ENCODE measurements at regions not wholly inside any gene's neighbourhood (a gene's known extent, or its start where the extent isn't known, plus 50 kb on each side); places are given as distances from the start of the nearest gene placed in this dataset.

DNA sequence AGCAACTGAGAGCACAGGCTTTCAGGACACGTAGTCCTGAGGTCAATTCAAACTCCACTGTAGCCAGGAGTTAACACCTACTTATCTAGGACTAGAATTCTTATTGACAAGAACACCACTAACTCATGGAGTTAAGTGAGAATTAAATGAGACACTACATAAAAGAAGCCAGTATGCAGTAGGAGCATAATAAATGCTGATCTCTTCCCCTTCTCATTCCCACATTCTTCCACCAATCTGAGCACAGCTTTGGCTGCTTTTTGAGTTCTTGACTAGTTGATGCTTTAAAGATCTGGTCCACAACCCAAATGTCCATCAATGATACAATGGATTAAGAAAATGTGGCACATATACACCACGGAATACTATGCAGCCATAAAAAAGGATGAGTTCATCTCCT, 55.2 kb downstream of the TTC32 start:
- Histone ChIP-seq H3K36me3 (ENCODE audit: insufficient read depth, low read length) (no peaks in the 10 kb centered on the region), H3K79me2 (ENCODE audit: control insufficient read depth, insufficient read depth, low read length, unreplicated experiment) (no peaks in the 10 kb centered on the region), H3K4me3 (ENCODE audit: low read depth, low read length) (no peak overlapping the region), H3K27ac (ENCODE audit: low read depth, low read length) (no peak overlapping the region), H3K4me1 (ENCODE audit: control insufficient read depth, insufficient read depth, low read length, unreplicated experiment) (no peaks in the 10 kb centered on the region), H3K27me3 (ENCODE audit: insufficient read depth, low read length) (peaks cover 36% of the 10 kb centered on the region), H2AFZ (ENCODE audit: low read length, unreplicated experiment) (no peak overlapping the region)

DNA sequence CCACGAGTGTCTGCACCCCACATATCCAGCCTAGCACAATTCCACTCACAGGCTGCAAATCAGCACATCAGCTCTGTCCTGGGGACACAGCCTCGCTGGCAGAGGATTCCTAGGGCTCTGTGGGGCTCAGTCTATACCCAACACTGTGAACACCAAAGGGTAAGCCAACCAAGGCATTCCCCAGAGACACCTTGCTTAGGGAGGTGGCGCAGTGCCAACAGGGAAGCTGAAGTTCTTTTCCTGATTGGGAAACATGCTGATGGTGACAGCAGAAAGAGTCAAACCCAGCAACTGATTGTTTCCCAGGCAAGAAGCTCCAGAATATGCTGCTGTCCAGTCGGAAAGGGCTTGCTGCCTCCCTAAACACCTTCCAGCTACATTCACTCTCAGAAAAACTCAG, 55.8 kb downstream of the TTC32 start:
- H3K4me3 ChIP-seq (ENCODE audit: low read depth, low read length): no peak overlapping the region
- no peak overlapping the region for H3K27ac ChIP-seq (ENCODE audit: low read depth, low read length)
- H2AFZ ChIP-seq (ENCODE audit: low read length, unreplicated experiment): no peak overlapping the region
- peaks cover 39% of the 10 kb centered on the region for H3K27me3 ChIP-seq (ENCODE audit: insufficient read depth, low read length)
- no peaks in the 10 kb centered on the region for H3K4me1 ChIP-seq (ENCODE audit: control insufficient read depth, insufficient read depth, low read length, unreplicated experiment)
- H3K36me3 ChIP-seq (ENCODE audit: insufficient read depth, low read length): no peaks in the 10 kb centered on the region
- H3K79me2 ChIP-seq (ENCODE audit: control insufficient read depth, insufficient read depth, low read length, unreplicated experiment): no peaks in the 10 kb centered on the region

DNA sequence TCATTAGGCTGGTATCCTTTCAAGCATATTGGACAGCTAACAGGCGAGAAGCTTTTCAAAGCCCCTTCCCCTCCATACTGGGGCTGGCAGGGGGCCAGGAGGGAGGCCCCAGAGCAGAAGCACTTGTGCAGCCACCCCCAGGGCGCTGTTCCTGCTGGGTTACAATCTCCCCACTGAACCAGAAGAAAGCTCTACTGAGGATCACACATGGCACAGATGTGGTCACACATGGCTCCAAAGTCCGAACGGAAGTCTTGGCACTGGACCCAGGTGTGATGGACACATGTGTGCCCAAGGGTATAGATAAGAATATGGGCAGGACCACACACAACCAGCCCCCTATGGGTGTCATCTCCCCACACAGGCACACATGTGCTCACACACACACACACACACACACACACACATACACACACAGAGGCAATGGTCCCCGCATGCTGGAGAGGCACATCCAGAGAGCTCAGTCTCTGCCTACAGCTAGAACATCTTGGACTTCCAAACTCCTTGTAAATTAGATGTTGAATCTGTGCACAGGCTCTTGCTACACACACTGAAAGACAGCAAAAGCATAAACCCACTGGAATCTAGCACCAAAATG, 56.4 kb downstream of the TTC32 start:
- Histone ChIP-seq H3K79me2 (ENCODE audit: control insufficient read depth, insufficient read depth, low read length, unreplicated experiment) (no peaks in the 10 kb centered on the region), H3K4me3 (ENCODE audit: low read depth, low read length) (no peak overlapping the region), H3K36me3 (ENCODE audit: insufficient read depth, low read length) (no peaks in the 10 kb centered on the region), H3K27me3 (ENCODE audit: insufficient read depth, low read length) (peaks cover 41% of the 10 kb centered on the region), H3K27ac (ENCODE audit: low read depth, low read length) (no peak overlapping the region), H2AFZ (ENCODE audit: low read length, unreplicated experiment) (no peak overlapping the region), H3K4me1 (ENCODE audit: control insufficient read depth, insufficient read depth, low read length, unreplicated experiment) (no peaks in the 10 kb centered on the region)

DNA sequence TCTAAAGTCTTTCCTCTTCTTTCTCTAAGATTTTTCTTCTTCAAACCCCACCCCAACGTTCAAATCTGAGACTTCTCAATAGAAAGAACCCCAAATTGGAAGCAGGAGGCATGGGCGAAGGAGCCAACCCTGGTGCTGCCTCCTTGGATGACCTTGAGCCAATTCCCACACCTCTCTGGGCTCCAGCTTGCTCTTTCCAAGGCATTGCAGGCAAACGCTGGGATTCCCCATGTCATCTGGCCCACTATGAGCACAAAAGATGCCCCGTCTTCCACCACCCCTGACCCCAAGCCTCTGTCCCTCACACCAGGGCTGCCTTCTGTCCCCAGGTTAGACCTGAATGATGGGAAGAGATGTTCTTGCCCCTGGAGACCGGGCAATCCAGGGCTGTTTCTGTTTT, 57.0 kb downstream of the TTC32 start:
- Histone ChIP-seq H3K36me3 (ENCODE audit: insufficient read depth, low read length) (no peaks in the 10 kb centered on the region), H3K4me3 (ENCODE audit: low read depth, low read length) (no peak overlapping the region), H3K4me1 (ENCODE audit: control insufficient read depth, insufficient read depth, low read length, unreplicated experiment) (no peaks in the 10 kb centered on the region), H3K27ac (ENCODE audit: low read depth, low read length) (no peak overlapping the region), H3K27me3 (ENCODE audit: insufficient read depth, low read length) (peaks cover 47% of the 10 kb centered on the region), H2AFZ (ENCODE audit: low read length, unreplicated experiment) (no peak overlapping the region), H3K79me2 (ENCODE audit: control insufficient read depth, insufficient read depth, low read length, unreplicated experiment) (no peaks in the 10 kb centered on the region)

DNA sequence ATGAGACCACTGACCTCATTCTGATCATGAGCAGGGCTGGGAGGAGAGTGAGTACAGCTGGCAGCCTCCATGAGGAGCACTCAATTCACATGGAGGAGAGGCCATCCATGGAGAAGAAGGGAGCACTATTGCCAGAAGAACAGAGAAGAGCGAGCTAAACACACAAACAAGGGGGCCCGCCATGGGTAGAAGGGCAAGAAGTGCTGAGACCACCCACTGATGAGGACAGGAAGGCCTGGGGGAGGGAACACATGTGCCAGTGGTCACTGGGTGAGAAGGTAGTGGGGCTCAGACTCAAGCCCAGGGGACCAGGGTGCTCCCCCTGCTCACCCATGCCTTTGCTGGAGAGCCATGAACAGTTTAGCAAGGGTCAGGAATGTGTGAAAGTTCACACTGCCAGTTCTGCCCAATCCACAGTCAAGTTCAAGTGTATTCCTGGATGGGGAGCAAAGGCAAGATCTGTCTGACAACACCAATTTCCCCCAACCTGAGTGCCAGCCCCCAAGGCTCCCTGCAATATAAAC, 57.7 kb downstream of the TTC32 start:
- Histone ChIP-seq H2AFZ (ENCODE audit: low read length, unreplicated experiment) (no peak overlapping the region), H3K4me1 (ENCODE audit: control insufficient read depth, insufficient read depth, low read length, unreplicated experiment) (no peaks in the 10 kb centered on the region), H3K36me3 (ENCODE audit: insufficient read depth, low read length) (no peaks in the 10 kb centered on the region), H3K4me3 (ENCODE audit: low read depth, low read length) (no peak overlapping the region), H3K27me3 (ENCODE audit: insufficient read depth, low read length) (peaks cover 47% of the 10 kb centered on the region), H3K79me2 (ENCODE audit: control insufficient read depth, insufficient read depth, low read length, unreplicated experiment) (no peaks in the 10 kb centered on the region), H3K27ac (ENCODE audit: low read depth, low read length) (no peak overlapping the region)

DNA sequence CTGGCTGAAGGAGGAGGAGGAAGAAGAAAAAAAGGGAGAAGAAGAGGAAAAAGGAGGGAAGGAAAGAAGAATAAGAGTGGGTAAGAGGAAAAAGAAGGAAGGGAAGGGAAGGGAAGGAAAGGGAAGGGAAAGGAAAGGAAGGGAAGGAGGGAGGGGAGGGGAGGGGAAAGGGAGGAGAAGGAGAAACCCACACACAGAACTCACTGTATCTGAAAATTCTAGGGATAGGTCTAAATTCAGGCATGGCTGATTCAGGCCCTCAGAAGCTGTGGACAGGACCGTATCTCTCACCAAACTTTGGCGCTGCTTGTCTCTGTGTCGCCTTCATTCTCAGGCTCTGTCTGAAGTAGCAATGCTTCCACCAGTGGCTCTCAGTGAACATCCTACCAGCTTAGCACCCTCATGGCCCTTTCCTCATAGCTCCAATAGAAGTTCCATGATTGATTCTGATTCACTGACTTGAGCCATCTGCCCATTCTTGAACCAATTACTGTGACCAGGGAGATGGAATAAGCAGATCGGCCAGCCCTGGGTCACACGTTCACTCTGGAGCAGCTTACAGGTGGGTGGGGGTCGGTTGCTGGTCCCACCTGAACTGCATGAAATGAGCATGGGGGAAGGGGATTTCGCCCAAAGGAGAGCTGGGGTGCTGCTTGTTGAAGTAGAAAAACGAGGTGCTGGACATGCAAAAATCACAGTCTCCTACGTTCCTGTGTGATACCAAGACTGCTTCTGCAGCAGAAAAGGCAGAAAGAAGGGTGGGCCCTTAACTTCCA, 59.7 kb downstream of the TTC32 start:
- Histone ChIP-seq H3K27me3 (ENCODE audit: insufficient read depth, low read length) (peaks cover 56% of the 10 kb centered on the region), H2AFZ (ENCODE audit: low read length, unreplicated experiment) (no peak overlapping the region), H3K79me2 (ENCODE audit: control insufficient read depth, insufficient read depth, low read length, unreplicated experiment) (no peaks in the 10 kb centered on the region), H3K4me3 (ENCODE audit: low read depth, low read length) (no peak overlapping the region), H3K4me1 (ENCODE audit: control insufficient read depth, insufficient read depth, low read length, unreplicated experiment) (no peaks in the 10 kb centered on the region), H3K27ac (ENCODE audit: low read depth, low read length) (no peak overlapping the region), H3K36me3 (ENCODE audit: insufficient read depth, low read length) (no peaks in the 10 kb centered on the region)

DNA sequence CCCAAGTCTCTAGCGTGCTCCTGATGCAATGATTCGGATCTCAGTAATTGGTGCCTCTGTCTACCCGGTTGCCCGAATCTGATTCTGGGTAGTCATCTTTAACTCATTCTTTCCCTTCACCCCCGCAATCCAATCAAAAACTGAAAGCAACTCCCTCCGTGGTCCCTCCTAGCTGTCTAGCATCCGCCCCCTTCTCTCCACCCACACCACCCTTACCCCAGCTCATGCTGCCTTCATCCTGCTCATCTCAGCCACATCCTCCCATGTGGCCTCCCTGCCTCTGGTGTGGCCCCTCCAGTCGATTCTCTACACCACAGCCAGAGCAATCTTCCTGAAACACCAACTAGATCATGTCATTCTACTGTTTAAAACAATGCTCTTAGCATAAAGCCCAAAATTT, 62.3 kb downstream of the TTC32 start:
- no peaks in the 10 kb centered on the region for H3K4me1 ChIP-seq (ENCODE audit: control insufficient read depth, insufficient read depth, low read length, unreplicated experiment)
- H3K27ac ChIP-seq (ENCODE audit: low read depth, low read length): no peak overlapping the region
- H3K36me3 ChIP-seq (ENCODE audit: insufficient read depth, low read length): no peaks in the 10 kb centered on the region
- no peak overlapping the region for H2AFZ ChIP-seq (ENCODE audit: low read length, unreplicated experiment)
- peaks cover 42% of the 10 kb centered on the region for H3K27me3 ChIP-seq (ENCODE audit: insufficient read depth, low read length)
- H3K79me2 ChIP-seq (ENCODE audit: control insufficient read depth, insufficient read depth, low read length, unreplicated experiment): no peaks in the 10 kb centered on the region
- H3K4me3 ChIP-seq (ENCODE audit: low read depth, low read length): no peak overlapping the region

DNA sequence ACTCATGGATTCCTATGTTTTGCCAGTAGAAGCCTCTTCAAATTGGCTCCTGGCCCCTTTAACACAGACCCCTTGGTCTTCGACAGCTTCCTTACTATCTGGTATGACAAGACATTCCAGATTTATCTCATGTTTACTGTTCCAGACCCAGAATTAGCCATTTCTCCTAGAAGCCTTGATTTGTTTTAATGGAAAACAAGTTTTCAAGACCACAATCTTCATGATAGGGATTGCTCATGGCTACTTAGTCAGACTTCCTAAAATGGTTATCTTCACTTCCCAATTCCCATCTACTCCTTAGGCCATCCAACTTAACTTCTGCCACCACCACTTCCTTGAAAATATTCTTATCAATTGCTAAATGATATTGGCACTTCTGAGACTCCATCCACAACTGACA, 63.2 kb downstream of the TTC32 start:
- no peaks in the 10 kb centered on the region for H3K79me2 ChIP-seq (ENCODE audit: control insufficient read depth, insufficient read depth, low read length, unreplicated experiment)
- no peak overlapping the region for H2AFZ ChIP-seq (ENCODE audit: low read length, unreplicated experiment)
- H3K4me1 ChIP-seq (ENCODE audit: control insufficient read depth, insufficient read depth, low read length, unreplicated experiment): no peaks in the 10 kb centered on the region

DNA sequence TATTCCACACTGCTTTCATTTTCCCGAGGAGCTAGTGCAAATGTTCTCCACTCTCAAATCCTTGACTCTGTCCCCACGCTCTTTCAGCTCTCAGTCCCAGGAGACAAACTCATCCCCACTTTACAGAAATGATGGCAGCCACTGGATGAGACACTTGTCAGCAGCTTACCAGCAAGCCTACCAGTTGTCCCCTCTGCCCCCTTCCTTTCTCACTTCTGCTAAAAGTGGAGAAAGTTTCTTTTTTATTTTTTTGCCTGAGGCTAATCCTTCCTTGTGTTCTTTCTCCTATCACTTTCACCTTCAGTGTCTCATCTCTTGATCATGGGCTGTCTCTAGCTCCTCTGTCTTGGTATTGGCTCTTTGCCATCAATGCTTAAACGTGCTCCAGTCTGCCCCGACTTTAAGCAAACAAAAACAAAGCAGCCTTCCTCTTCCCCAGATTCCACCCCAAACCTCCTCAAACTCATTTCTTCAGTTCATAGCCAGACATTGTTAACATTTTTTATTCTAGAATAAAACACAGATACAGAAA, 64.5 kb downstream of the TTC32 start:
- Histone ChIP-seq H3K4me1 (ENCODE audit: control insufficient read depth, insufficient read depth, low read length, unreplicated experiment) (no peaks in the 10 kb centered on the region), H2AFZ (ENCODE audit: low read length, unreplicated experiment) (no peak overlapping the region), H3K36me3 (ENCODE audit: insufficient read depth, low read length) (no peaks in the 10 kb centered on the region), H3K27me3 (ENCODE audit: insufficient read depth, low read length) (peaks cover 23% of the 10 kb centered on the region), H3K79me2 (ENCODE audit: control insufficient read depth, insufficient read depth, low read length, unreplicated experiment) (no peaks in the 10 kb centered on the region), H3K27ac (ENCODE audit: low read depth, low read length) (no peak overlapping the region), H3K4me3 (ENCODE audit: low read depth, low read length) (no peak overlapping the region)

More for the DNA sequence above, 63.2 kb downstream of the TTC32 start:
- Histone ChIP-seq H3K27ac (ENCODE audit: low read depth, low read length) (no peak overlapping the region), H3K4me3 (ENCODE audit: low read depth, low read length) (no peak overlapping the region), H3K36me3 (ENCODE audit: insufficient read depth, low read length) (no peaks in the 10 kb centered on the region), H3K27me3 (ENCODE audit: insufficient read depth, low read length) (peaks cover 34% of the 10 kb centered on the region)

DNA sequence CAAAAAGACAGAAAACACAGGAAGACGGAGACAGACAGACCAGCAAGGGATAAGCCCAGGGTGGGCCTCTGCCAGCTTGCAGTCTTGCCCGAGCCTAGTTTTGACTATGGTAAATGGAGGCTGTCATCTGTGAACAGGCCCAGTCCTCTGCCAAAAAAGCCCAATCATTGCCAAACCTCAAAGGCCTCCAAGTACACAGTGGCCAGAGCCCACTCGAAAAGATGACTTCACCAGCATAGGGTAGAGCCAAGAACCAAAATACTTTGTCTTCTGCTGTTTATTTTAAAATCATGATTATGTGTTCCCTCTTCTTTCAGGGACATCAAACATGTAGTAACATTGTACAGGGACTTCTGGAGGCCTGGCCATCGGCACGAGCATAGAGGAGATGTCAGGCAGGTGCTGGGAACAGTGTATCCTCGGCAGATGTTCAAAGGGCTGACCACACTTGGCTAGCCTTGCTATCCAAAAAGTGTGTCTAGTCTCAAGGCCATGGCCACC, 66.0 kb downstream of the TTC32 start:
- H3K27ac ChIP-seq (ENCODE audit: low read depth, low read length): no peak overlapping the region
- H2AFZ ChIP-seq (ENCODE audit: low read length, unreplicated experiment): no peak overlapping the region
- H3K4me3 ChIP-seq (ENCODE audit: low read depth, low read length): no peak overlapping the region
- no peaks in the 10 kb centered on the region for H3K36me3 ChIP-seq (ENCODE audit: insufficient read depth, low read length)
- H3K27me3 ChIP-seq (ENCODE audit: insufficient read depth, low read length): peaks cover 17% of the 10 kb centered on the region
- no peaks in the 10 kb centered on the region for H3K79me2 ChIP-seq (ENCODE audit: control insufficient read depth, insufficient read depth, low read length, unreplicated experiment)
- no peaks in the 10 kb centered on the region for H3K4me1 ChIP-seq (ENCODE audit: control insufficient read depth, insufficient read depth, low read length, unreplicated experiment)

Measured in ACC112 (cell line).